Fibroblast of villous mesenchyme (primary cell): ENCODE measurements at regions not wholly inside any gene's neighbourhood (a gene's known extent, or its start where the extent isn't known, plus 50 kb on each side); places are given as distances from the start of the nearest gene placed in this dataset.

Experiments used
- DNase-seq: peaks from one replicate; pipeline ENCODE4 v3.0.0-alpha.2; 2010; ENCODE audit warnings: low read depth
- H3K4me3 ChIP-seq: 2 replicates; pipeline ENCODE4 v1.5.1; 2011; ENCODE audit warnings: low read depth, mild to moderate bottlenecking, low read length
- CTCF ChIP-seq: IDR thresholded peaks from 2 replicates; pipeline ENCODE4 v1.5.1; 2012; ENCODE audit warnings: low read depth, mild to moderate bottlenecking, low read length; ENCODE audit not compliant: insufficient read depth

GRCh38 chr4:130573742-130574141 is 1477.8 kb downstream of the C4orf33 start:
- no peak for DNase-seq
- no peak overlapping the region for H3K4me3 ChIP-seq
- no peak for TF ChIP-seq CTCF

GRCh38 chr4:130574215-130574614 is 1478.3 kb downstream of the C4orf33 start:
- no peak for DNase-seq
- TF ChIP-seq CTCF, result no peak
- no peak overlapping the region for H3K4me3 ChIP-seq

DNA sequence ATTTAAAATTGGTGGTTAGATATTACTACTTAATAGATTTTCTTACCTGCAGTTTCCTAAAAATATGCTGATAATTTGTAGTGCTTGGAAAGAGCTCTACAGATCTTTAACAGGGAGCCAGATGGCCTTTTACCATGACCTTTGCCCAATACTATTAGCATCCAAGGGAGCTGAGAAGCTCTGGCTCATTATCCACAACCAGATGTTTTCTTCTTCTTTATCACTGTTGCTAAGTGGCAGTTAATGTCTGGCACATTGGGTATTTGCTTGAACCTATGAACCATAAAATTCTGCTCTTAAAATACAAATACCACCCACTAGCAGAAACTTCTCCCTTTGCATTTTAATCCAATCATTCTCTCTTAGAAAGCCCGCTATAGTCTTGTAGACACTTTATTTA is 1480.3 kb downstream of the C4orf33 start:
- H3K4me3 ChIP-seq, result no peak overlapping the region
- DNase-seq, result no peak
- TF ChIP-seq CTCF, result no peak

DNA sequence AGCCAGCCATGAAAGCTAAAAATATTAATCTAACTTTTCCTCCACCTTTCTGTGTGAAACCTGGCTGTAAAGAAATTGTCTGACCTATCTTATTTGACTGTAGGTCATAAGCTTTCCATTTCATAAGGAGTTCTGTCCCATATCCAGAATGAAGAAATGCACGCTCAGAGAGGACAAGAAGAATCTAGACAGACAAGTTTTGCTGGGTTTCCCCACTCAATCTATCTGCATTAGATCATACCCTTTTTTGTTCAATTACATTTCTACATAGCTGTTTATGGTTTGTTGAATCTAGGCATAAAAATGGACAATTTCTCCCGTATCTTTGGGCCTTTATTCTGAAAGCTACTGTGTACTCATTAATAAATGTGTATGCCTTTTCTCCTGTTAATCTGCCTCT is 1495.1 kb downstream of the C4orf33 start:
- H3K4me3 ChIP-seq, result no peak overlapping the region
- TF ChIP-seq CTCF, result no peak
- DNase-seq, result no peak

- no peak for DNase-seq
- TF ChIP-seq CTCF, result no peak
- no peak overlapping the region for H3K4me3 ChIP-seq
Observed at GRCh38 chr4:130600706-130601105, 1504.8 kb downstream of the C4orf33 start.

- no peak for DNase-seq
- H3K4me3 ChIP-seq, result no peak overlapping the region
- TF ChIP-seq CTCF, result no peak
Observed at GRCh38 chr4:130603043-130603442, 1507.1 kb downstream of the C4orf33 start.

- H3K4me3 ChIP-seq, result no peak overlapping the region
- no peak for DNase-seq
- no peak for TF ChIP-seq CTCF
Observed at GRCh38 chr4:130608121-130608520, 1512.2 kb downstream of the C4orf33 start.
